Muscle of leg (tissue), 3 donors: ENCODE measurements at regions not wholly inside any gene's neighbourhood (a gene's known extent, or its start where the extent isn't known, plus 50 kb on each side); places are given as distances from the start of the nearest gene placed in this dataset.

ENCODE experiments used
- DNase-seq: peaks from one replicate; pipeline ENCODE4 v3.0.0; 2013
- H3K27ac ChIP-seq: one replicate; pipeline ENCODE4 v1.5.1; 2013; ENCODE audit warnings: mild to moderate bottlenecking, low read length, control low read depth
- H3K27me3 ChIP-seq: one replicate; pipeline ENCODE4 v1.6.1; 2013; ENCODE audit warnings: low read length; ENCODE audit not compliant: control insufficient read depth, insufficient read depth
- H3K36me3 ChIP-seq: one replicate; pipeline ENCODE4 v1.6.1; 2013; ENCODE audit warnings: low read length; ENCODE audit not compliant: control insufficient read depth, insufficient read depth
- H3K4me1 ChIP-seq: one replicate; pipeline ENCODE4 v1.6.1; 2013; ENCODE audit warnings: low read length; ENCODE audit not compliant: control insufficient read depth, insufficient read depth
- H3K4me3 ChIP-seq: one replicate; pipeline ENCODE4 v1.5.1; 2013; ENCODE audit warnings: low read length, control low read depth
- H3K9me3 ChIP-seq: replicated peaks from 2 replicates; pipeline ENCODE4 v1.6.1; 2013; ENCODE audit warnings: low read depth, low read length; ENCODE audit not compliant: control insufficient read depth
- WGBS: methylation state at CpG from one replicate; pipeline ENCODE4 v1.1.5; 2013; ENCODE audit warnings: missing lambda C conversion rate; ENCODE audit not compliant: insufficient coverage; 5-methylcytosine and 5-hydroxymethylcytosine counted together

DNA sequence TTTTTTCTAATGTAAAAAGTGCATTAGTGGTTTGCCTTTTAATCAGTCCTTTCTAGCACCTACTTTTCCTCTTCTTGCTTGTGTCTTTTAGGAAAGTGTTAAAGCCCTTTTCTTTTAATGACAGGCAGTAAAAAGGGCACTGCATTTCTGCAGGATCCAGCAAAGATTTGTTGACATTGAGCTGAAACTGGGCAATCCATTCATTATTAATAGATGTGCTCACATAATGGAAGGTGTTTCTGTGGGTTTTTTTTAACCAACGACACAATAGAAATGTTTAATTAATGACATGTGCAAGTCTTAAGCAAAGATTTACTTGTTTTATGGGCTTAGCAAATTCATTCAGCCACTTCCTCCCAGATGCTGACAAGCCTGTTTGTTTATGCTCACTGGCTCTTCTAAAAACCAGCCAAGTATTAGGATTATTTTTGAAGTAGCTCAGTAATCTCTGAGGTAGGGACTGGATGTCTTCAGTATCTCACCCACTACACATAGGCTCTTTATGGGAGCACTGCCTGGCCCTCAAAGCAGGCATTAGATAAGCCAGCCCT lies 1201.1 kb downstream of the SORCS1 start:
- H3K9me3 ChIP-seq: no peaks in the 10 kb centered on the region
- no peak overlapping the region for H3K4me3 ChIP-seq
- no CpG with 5 or more reads among the region's 1 CpG for WGBS
- no peaks in the 10 kb centered on the region for H3K27me3 ChIP-seq
- H3K27ac ChIP-seq: no peak overlapping the region
- no peaks in the 10 kb centered on the region for H3K36me3 ChIP-seq
- no peaks in the 10 kb centered on the region for H3K4me1 ChIP-seq
- no peak for DNase-seq

- WGBS: no CpG with 5 or more reads among the region's 1 CpG
- DNase-seq: no peak
- Histone ChIP-seq H3K36me3 (no peaks in the 10 kb centered on the region), H3K4me1 (no peaks in the 10 kb centered on the region), H3K27me3 (no peaks in the 10 kb centered on the region), H3K27ac (no peak overlapping the region), H3K9me3 (no peaks in the 10 kb centered on the region), H3K4me3 (no peak overlapping the region)
These were observed 1208.0 kb downstream of the SORCS1 start for GRCh38 chr10:105956550-105956949.

- H3K4me1 ChIP-seq: no peaks in the 10 kb centered on the region
- H3K27ac ChIP-seq: no peak overlapping the region
- no peak for DNase-seq
- WGBS: no CpG with 5 or more reads among the region's 3 CpGs
- no peak overlapping the region for H3K4me3 ChIP-seq
- H3K27me3 ChIP-seq: no peaks in the 10 kb centered on the region
- no peaks in the 10 kb centered on the region for H3K9me3 ChIP-seq
- H3K36me3 ChIP-seq: no peaks in the 10 kb centered on the region
These were observed 1210.6 kb downstream of the SORCS1 start for GRCh38 chr10:105953861-105954260.

DNA sequence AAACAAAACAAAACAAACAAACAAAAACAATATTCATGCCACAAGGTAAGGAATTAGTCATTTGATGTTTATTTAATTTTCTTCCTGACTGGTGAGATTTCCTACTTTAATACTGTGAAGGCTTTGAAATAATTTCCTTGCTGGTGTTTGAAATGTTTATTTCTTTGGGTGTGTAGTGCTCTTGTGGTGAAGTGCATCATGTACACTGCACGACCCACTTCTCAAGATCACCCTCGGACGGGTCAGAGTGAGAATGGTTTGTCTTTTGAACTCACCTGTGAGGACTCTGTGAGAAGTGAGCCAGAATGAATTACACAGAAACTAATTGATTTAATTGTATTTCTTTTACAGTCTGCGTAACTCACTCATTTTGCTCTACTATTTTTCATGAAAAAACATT lies 1211.5 kb downstream of the SORCS1 start:
- no peaks in the 10 kb centered on the region for H3K27me3 ChIP-seq
- no peak overlapping the region for H3K27ac ChIP-seq
- DNase-seq: no peak
- H3K4me1 ChIP-seq: no peaks in the 10 kb centered on the region
- H3K36me3 ChIP-seq: no peaks in the 10 kb centered on the region
- H3K4me3 ChIP-seq: no peak overlapping the region
- WGBS: 100% methylated on average over 1 of the region's 4 CpGs
- no peaks in the 10 kb centered on the region for H3K9me3 ChIP-seq

- 0% methylated on average over 3 of the region's 3 CpGs for WGBS
- no peak overlapping the region for H3K4me3 ChIP-seq
- no peaks in the 10 kb centered on the region for H3K27me3 ChIP-seq
- peak; percentile 67 for DNase-seq
- H3K27ac ChIP-seq: no peak overlapping the region
- no peaks in the 10 kb centered on the region for H3K9me3 ChIP-seq
- no peaks in the 10 kb centered on the region for H3K36me3 ChIP-seq
- H3K4me1 ChIP-seq: no peaks in the 10 kb centered on the region
These were observed 1212.4 kb downstream of the SORCS1 start for GRCh38 chr10:105952153-105952552.

DNA sequence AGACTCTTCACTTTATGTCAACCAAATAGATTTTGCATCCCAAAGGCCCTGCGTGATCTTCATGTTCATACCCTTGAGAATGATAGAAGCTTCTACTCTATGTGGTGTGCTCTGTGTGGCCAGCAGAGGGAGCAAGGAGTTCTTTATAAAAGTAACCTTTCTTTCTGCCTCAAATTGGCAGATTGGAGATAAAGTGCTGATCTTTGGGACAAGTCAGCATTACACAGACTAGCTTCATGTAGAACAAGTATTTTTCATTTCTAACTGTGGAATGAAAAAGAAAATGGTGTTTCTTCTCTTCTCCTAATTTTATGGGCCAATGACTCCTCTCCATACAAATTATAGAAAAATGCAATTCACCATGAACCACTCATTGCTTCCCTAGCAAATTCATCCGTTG lies 1214.1 kb downstream of the SORCS1 start:
- Histone ChIP-seq H3K4me3 (no peak overlapping the region), H3K36me3 (no peaks in the 10 kb centered on the region), H3K4me1 (no peaks in the 10 kb centered on the region), H3K9me3 (no peaks in the 10 kb centered on the region), H3K27ac (no peak overlapping the region), H3K27me3 (no peaks in the 10 kb centered on the region)
- WGBS: no CpG with 5 or more reads among the region's 2 CpGs
- peak; percentile 83 for DNase-seq

DNA sequence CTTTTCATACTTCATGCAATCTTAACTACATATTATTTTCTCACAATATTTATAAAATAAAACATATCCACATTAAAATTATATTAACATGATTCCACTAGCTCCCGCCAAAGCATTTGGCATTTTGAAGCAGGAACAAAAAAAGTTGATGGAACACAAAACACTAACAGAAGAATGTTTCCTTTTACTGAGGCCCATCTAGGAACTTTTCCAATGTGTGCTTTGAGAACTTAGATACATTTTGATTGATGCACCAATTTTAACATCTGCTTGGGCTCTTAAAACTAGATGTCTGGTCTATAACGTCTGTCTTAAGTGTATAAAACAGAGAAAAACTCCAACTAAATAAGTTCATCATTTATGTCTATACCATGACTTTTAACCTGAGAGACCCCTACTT lies 1214.8 kb downstream of the SORCS1 start:
- WGBS: no CpG with 5 or more reads among the region's 2 CpGs
- Histone ChIP-seq H3K27me3 (no peaks in the 10 kb centered on the region), H3K4me3 (no peak overlapping the region), H3K4me1 (no peaks in the 10 kb centered on the region), H3K36me3 (no peaks in the 10 kb centered on the region), H3K9me3 (no peaks in the 10 kb centered on the region), H3K27ac (no peak overlapping the region)
- DNase-seq: peak; percentile 82

DNA sequence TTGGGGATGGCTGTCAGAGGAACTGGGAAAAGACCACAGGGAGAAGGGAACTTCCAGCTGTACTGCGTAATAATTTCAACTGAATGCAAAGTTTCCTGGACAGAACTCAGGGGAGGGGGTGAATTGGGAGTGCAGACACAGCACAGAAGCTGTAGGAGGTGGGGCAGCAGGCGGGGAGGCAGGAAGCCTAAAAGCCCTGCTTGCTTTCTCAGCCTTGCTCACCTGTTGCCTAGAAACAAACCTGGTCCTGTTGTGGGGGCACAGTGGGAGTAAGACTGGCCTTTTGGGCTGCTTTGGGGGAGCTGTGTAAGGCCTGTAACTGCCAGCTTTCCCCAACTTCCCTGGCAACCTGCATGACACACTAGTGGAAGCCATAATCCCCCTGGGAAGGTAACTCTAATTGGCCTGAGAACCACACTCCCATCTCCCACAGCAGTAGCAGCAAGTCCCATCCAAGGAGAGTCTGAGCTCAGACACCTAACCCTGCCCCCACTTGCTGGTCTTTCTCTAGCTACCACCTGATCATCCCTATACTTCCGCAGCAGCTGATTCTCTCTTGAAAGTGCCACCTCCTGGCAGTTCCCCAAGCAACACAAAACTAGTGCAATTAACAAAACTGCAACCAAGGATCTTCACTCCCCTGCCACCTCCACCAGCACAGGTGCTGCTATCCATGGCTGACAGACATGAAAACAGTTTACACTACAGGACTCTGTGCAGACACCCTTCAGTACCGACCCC lies 1239.3 kb downstream of the SORCS1 start:
- DNase-seq: no peak
- Histone ChIP-seq H3K4me3 (no peak overlapping the region), H3K27ac (no peak overlapping the region), H3K36me3 (no peaks in the 10 kb centered on the region), H3K9me3 (peaks cover 10% of the 10 kb centered on the region), H3K27me3 (no peaks in the 10 kb centered on the region), H3K4me1 (no peaks in the 10 kb centered on the region)
- WGBS: 44% methylated on average over 2 of the region's 4 CpGs

- Histone ChIP-seq H3K36me3 (no peaks in the 10 kb centered on the region), H3K9me3 (peaks cover 7% of the 10 kb centered on the region), H3K4me3 (no peak overlapping the region), H3K4me1 (no peaks in the 10 kb centered on the region), H3K27me3 (no peaks in the 10 kb centered on the region), H3K27ac (no peak overlapping the region)
- DNase-seq: no peak
- no CpG with 5 or more reads among the region's 3 CpGs for WGBS
These were observed 1243.2 kb downstream of the SORCS1 start for GRCh38 chr10:105921348-105921747.

DNA sequence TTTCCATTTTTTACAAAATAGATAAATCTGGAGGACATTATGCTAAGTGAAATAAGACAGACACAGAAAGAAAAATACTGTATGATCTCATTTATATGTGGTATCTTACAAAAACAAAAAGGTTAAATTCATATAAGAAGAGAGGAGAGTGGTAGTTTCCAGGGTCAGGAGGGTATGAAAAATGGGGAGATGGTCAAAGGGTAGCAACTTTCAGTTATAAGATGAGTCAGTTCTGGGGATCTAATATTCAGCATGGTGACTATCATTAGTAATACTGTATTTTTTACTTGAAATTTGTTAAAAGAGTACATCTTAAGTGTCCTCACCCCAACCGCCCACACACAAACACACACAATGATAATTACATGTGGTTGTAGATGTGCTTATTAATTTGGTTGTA lies 1250.1 kb downstream of the SORCS1 start:
- no CpG with 5 or more reads among the region's 1 CpG for WGBS
- Histone ChIP-seq H3K4me1 (no peaks in the 10 kb centered on the region), H3K36me3 (no peaks in the 10 kb centered on the region), H3K27ac (no peak overlapping the region), H3K9me3 (no peaks in the 10 kb centered on the region), H3K27me3 (no peaks in the 10 kb centered on the region), H3K4me3 (no peak overlapping the region)
- no peak for DNase-seq

- H3K27ac ChIP-seq: no peak overlapping the region
- no peak overlapping the region for H3K4me3 ChIP-seq
- no peak for DNase-seq
- no peaks in the 10 kb centered on the region for H3K9me3 ChIP-seq
- H3K4me1 ChIP-seq: no peaks in the 10 kb centered on the region
- no CpG with 5 or more reads among the region's 1 CpG for WGBS
- H3K27me3 ChIP-seq: no peaks in the 10 kb centered on the region
- no peaks in the 10 kb centered on the region for H3K36me3 ChIP-seq
These were observed 1255.8 kb downstream of the SORCS1 start for GRCh38 chr10:105908701-105909100.
